DND-41 (cell line): ENCODE measurements at regions not wholly inside any gene's neighbourhood (a gene's known extent, or its start where the extent isn't known, plus 50 kb on each side); places are given as distances from the start of the nearest gene placed in this dataset.

Source experiments
- ATAC-seq: fragments of 200-7000 bp; cut with Tn5 transposase; 3 replicates; pipeline ENCODE4 v1.9.1; 2021; ENCODE audit warnings: low read depth; ENCODE audit not compliant: insufficient read depth
- DNase-seq: peaks from one replicate; pipeline ENCODE4 v3.0.0-alpha.2; 2020
- H2AFZ ChIP-seq: 2 replicates; pipeline ENCODE4 v1.6.0; 2012; ENCODE audit warnings: low read depth, low read length
- H3K27ac ChIP-seq: 2 replicates; pipeline ENCODE4 v1.5.1; 2012; ENCODE audit warnings: low read length, inconsistent platforms
- H3K27me3 ChIP-seq: fragments of 200-600 bp; sonication (generic); 2 replicates; pipeline ENCODE4 v1.6.0; 2012; ENCODE audit warnings: low read length, mild to moderate bottlenecking, inconsistent platforms; ENCODE audit not compliant: insufficient read depth, poor library complexity
- H3K36me3 ChIP-seq: 2 replicates; pipeline ENCODE4 v1.5.1; 2012; ENCODE audit warnings: low read length, inconsistent platforms; ENCODE audit not compliant: insufficient read depth
- H3K4me1 ChIP-seq: 2 replicates; pipeline ENCODE4 v1.5.1; 2012; ENCODE audit warnings: mild to moderate bottlenecking, low read length; ENCODE audit not compliant: insufficient read depth
- H3K4me2 ChIP-seq: 2 replicates; pipeline ENCODE4 v1.6.0; 2012; ENCODE audit warnings: mild to moderate bottlenecking, moderate library complexity, low read length, inconsistent platforms; ENCODE audit not compliant: insufficient read depth
- H3K4me3 ChIP-seq, 2 experiments: fragments of 200-600 bp in 1 of 2; shearing (Covaris generic) in 1 of 2; 2 replicates each; pipeline ENCODE4 v1.5.1; 2012 to 2016; ENCODE audit warnings: inconsistent platforms in 2 of 2, low read length in 2 of 2, mild to moderate bottlenecking in 2 of 2, low read depth in 1 of 2, moderate library complexity in 1 of 2
- H3K79me2 ChIP-seq: 2 replicates; pipeline ENCODE4 v1.6.0; 2012; ENCODE audit warnings: low read length, inconsistent platforms; ENCODE audit not compliant: insufficient read depth
- H3K9ac ChIP-seq: 2 replicates; pipeline ENCODE4 v1.6.0; 2012; ENCODE audit warnings: low read depth, mild to moderate bottlenecking, inconsistent platforms, low read length, moderate library complexity
- H3K9me3 ChIP-seq: 2 replicates; pipeline ENCODE4 v1.5.1; 2012; ENCODE audit warnings: low read length, moderate library complexity, mild to moderate bottlenecking, inconsistent platforms; ENCODE audit not compliant: insufficient read depth, severe bottlenecking
- H4K20me1 ChIP-seq: 2 replicates; pipeline ENCODE4 v1.6.0; 2012; ENCODE audit warnings: low read length; ENCODE audit not compliant: insufficient read depth
- EZH2 ChIP-seq: IDR thresholded peaks from 3 replicates; pipeline ENCODE4 v1.6.1; 2012; ENCODE audit warnings: borderline replicate concordance, low read depth, mild to moderate bottlenecking, moderate library complexity, low read length, inconsistent platforms; ENCODE audit not compliant: severe bottlenecking
- TF ChIP-seq, protein P1 (sequence below): IDR thresholded peaks from 2 replicates; pipeline ENCODE4 v1.5.1; 2012; ENCODE audit warnings: borderline replicate concordance, low read length, moderate library complexity, mild to moderate bottlenecking; ENCODE audit not compliant: poor library complexity, severe bottlenecking; ENCODE audit errors: extremely low read depth

DNA sequence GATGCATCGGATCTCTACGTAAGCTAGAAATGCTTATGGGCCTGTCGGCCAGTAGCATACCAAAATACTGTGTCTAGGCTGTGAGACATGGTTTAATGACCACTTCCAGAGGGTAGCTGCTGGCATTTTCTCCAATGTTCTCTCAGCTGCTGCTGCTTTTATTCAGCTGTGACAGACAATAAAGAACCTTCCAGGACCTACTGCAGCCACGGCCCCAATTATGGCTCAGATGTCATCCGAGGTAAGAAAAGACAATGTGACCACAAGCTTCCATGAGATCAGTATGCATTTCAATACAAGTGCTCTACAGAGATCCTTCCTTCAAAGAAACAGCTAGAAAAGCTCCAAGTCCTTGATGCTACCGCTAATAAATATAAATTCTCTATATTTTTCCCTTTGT, 256.2 kb downstream of the SDHAF3 start:
- Histone ChIP-seq H3K9me3 (no peaks in the 10 kb centered on the region), H3K4me3 (no peak overlapping the region), H3K4me2 (no peak overlapping the region), H3K27ac (no peak overlapping the region), H3K9ac (no peak overlapping the region), H3K27me3 (no peaks in the 10 kb centered on the region), H3K79me2 (no peaks in the 10 kb centered on the region), H4K20me1 (no peaks in the 10 kb centered on the region), H3K36me3 (no peaks in the 10 kb centered on the region), H3K4me1 (no peaks in the 10 kb centered on the region), H2AFZ (no peak overlapping the region)
- no peak for DNase-seq
- TF ChIP-seq EZH2, result no peak
- TF ChIP-seq, protein P1, sequence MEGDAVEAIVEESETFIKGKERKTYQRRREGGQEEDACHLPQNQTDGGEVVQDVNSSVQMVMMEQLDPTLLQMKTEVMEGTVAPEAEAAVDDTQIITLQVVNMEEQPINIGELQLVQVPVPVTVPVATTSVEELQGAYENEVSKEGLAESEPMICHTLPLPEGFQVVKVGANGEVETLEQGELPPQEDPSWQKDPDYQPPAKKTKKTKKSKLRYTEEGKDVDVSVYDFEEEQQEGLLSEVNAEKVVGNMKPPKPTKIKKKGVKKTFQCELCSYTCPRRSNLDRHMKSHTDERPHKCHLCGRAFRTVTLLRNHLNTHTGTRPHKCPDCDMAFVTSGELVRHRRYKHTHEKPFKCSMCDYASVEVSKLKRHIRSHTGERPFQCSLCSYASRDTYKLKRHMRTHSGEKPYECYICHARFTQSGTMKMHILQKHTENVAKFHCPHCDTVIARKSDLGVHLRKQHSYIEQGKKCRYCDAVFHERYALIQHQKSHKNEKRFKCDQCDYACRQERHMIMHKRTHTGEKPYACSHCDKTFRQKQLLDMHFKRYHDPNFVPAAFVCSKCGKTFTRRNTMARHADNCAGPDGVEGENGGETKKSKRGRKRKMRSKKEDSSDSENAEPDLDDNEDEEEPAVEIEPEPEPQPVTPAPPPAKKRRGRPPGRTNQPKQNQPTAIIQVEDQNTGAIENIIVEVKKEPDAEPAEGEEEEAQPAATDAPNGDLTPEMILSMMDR, result no peak
- ATAC-seq, result no peak

- Histone ChIP-seq H3K27me3 (no peaks in the 10 kb centered on the region), H3K9me3 (no peaks in the 10 kb centered on the region), H2AFZ (no peak overlapping the region), H3K27ac (no peak overlapping the region), H3K36me3 (no peaks in the 10 kb centered on the region), H3K4me3 (no peak overlapping the region), H4K20me1 (no peaks in the 10 kb centered on the region), H3K4me1 (no peaks in the 10 kb centered on the region), H3K79me2 (no peaks in the 10 kb centered on the region), H3K9ac (no peak overlapping the region), H3K4me2 (no peak overlapping the region)
- ATAC-seq, result no peak
- DNase-seq, result no peak
- no peak for TF ChIP-seq EZH2
- TF ChIP-seq, protein P1, result no peak
Measured at GRCh38 chr7:97377713-97378112, 260.2 kb downstream of the SDHAF3 start.

GRCh38 chr7:97381815-97382554, 264.5 kb downstream of the SDHAF3 start:
- Histone ChIP-seq H3K4me2 (no peak overlapping the region), H3K9me3 (no peaks in the 10 kb centered on the region), H3K4me3 (no peak overlapping the region), H3K9ac (no peak overlapping the region), H3K79me2 (no peaks in the 10 kb centered on the region), H3K36me3 (no peaks in the 10 kb centered on the region), H3K27me3 (no peaks in the 10 kb centered on the region), H3K4me1 (no peaks in the 10 kb centered on the region), H3K27ac (no peak overlapping the region), H2AFZ (no peak overlapping the region), H4K20me1 (no peaks in the 10 kb centered on the region)
- no peak for TF ChIP-seq EZH2
- TF ChIP-seq, protein P1, result no peak
- ATAC-seq, result no peak
- DNase-seq, result no peak
